HG03520 (cell line): ENCODE measurements at regions not wholly inside any gene's neighbourhood (a gene's known extent, or its start where the extent isn't known, plus 50 kb on each side); places are given as distances from the start of the nearest gene placed in this dataset.

Experiments used
- ATAC-seq: cut with Tn5 transposase; IDR thresholded peaks from one replicate; pipeline ENCODE4 v1.9.1; 2021; ENCODE audit warnings: mild to moderate bottlenecking, moderate library complexity; ENCODE audit not compliant: unreplicated experiment

DNA sequence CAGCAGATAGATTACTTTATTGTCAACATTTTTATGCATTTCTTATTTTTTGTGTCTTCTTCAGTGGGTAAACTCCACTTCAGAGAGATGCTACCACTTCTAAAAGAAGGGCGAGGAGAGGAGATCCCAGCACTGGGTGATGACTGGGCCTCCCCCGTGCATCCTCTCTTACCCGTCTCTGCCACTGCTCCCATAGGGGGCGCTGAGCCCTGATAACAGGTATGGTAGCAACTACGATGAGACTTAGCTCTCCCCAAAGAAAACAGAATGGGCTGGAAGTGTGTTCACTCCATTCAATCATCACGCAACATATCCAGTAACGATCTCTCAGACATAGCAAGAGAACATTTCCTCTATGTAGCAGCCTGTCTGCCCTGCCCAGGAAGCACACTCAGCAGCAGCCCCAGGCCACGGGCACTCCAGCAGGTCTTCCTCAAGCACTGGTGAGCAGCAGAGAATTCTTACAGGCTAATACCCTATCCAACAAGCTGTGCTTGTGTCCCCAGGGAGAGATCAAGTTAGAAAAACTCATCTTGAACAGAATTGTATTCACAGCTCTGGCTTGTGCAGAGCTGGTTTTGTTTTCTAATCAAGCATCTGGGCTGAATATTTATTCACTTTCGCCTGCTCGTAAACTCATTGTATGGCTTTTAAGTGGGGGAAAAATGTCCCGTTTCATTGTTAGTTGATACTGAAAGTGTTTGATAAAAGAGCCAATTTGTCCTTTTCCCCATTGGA lies 533.1 kb upstream of the CDH4 start:
- no peak for ATAC-seq

DNA sequence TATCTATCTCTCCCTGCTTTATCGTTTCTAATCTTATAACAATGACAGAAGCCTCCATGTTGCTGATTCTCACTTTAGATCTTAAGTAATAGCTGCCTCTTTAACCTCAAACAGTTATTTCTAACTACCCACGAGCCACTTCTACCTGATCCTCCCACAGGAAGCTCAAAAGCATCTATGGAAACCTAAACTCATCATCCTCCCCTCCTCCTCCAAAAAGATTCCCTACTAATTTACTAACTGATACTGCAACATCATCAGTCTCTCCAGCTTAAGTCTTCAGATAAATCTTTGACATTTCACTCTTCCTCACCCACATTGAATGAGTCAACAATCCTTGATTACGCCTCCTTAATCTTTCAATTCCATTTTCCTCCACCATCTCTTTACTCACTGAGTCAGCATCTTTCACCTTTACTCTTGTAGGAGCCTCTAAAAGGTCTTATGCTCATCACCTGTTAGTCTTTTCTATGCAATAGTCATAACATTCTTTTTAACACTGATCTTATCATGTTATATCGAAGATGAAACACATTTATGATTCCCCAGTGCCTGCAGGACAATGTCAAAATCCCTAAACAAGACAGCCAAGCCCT lies 526.7 kb upstream of the CDH4 start:
- no peak for ATAC-seq

DNA sequence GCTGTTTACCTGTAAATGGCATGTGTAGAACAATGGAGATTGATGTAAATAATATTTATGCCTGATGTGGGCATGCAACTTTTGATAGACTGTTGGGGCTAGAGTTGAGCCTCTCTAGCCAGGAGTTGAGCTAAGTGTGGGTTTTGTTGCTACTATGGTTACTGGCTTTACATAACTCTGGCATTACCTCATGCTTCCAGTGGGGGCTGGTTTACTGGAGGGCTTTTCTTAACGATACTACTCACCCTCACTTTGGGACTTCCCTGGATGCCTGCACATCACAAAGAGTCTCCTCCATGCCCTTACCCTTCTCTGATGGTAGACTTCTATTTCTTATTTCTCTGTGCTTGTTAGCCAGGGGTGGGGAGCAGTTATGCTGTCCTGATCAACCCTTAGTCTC lies 524.6 kb upstream of the CDH4 start:
- ATAC-seq: no peak

- ATAC-seq: no peak
Observed at GRCh38 chr20:60728705-60729104, 523.4 kb upstream of the CDH4 start.

DNA sequence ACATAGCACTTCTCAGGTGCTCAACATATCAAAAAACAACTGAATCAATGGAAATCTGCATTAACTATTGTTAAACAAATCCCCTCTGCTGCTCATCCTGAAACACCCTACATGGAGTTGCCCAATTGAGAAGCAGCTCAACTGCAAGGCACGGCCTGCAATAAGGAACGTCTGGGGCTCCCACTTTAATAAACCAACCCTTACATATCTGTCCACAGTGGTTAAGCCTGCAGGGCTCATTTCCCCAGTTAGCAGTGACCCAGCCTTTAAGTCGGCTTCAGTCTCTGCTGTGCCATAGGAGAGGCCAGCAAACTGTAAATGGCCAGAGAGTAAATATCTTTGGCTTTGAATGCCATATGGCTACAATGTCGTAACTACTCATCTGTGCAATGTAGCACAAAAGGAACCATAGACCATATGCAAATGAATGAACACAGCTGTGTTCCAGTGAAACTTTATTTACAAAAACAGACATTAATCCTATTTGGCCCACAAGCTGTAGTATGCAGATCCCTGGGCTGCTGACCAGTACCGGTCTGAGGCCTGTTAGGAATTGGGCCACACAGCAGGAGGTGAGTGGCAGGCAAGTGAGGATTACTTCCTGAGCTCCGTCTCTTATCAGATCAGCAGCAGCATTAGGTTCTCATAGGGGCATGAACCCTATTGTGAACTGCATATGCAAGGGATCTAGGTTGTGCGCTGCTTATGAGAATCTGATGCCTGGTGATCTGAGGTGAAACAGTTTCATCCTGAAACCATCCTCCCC lies 522.7 kb upstream of the CDH4 start:
- no peak for ATAC-seq

GRCh38 chr20:60732322-60732721 lies 519.7 kb upstream of the CDH4 start:
- no peak for ATAC-seq

- ATAC-seq: no peak
Observed at GRCh38 chr20:60748086-60748485, 504.0 kb upstream of the CDH4 start.

DNA sequence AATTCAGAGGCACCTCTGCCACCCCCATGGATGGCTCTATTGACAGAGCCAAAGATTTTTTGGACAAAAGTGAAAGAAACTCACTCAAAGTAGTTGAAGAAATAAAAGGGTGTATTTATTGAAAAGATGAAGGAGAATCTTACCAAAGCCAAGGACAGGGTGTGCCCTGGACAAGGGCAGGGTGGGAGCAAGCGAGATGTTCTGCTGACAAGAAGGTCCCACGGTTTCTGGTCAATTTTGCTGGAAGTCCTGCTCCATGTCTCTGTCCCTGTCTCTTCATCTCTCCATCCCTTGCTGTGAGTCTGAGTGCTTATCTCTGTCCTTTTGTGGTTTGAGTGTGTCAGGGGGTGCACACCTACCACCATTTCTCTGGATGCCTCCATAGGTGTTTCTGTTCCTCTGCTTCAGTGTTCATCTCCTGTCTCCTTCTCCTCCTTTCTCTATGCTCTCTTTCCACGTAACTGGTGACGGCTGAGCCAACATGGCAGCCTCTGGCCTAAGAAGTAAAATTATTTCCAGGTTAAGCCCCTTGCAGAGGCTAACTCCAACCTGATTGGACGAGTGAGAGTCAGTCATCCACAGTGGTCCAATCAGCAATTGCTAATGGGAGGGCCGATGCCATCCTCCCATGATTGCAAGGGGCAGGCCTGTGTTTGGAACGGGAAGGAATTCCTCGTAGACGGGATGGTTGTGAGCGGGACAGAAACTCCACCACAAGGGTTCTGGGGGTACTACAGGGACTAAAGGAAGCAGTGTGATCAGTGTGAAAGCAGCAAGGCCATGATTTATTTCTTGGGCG lies 502.1 kb upstream of the CDH4 start:
- ATAC-seq: no peak

GRCh38 chr20:60750909-60751308 lies 501.2 kb upstream of the CDH4 start:
- no peak for ATAC-seq

GRCh38 chr20:60751826-60752225 lies 500.2 kb upstream of the CDH4 start:
- ATAC-seq: no peak

- no peak for ATAC-seq
Observed at GRCh38 chr20:60752741-60753420, 499.2 kb upstream of the CDH4 start.

DNA sequence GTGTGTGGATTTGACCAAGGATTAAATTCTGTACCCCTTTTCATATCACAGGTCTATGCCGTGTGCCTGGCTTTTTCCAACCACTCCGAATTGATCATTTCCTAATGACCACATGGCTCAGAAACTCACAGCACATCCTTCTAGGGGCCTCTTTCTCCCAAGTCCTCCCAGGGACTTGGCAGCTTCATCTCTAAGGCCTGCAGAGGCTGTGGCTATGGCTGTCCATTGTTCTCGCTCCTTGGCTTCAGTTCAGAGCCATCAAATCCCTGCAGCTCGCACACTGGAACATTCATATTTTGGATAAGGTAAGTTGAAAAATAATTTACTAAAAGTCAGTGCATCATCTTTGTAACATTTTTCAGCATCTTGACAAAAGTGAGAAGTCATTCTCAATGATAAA lies 497.2 kb upstream of the CDH4 start:
- no peak for ATAC-seq

- no peak for ATAC-seq
Observed at GRCh38 chr20:60759651-60760050, 492.4 kb upstream of the CDH4 start.

DNA sequence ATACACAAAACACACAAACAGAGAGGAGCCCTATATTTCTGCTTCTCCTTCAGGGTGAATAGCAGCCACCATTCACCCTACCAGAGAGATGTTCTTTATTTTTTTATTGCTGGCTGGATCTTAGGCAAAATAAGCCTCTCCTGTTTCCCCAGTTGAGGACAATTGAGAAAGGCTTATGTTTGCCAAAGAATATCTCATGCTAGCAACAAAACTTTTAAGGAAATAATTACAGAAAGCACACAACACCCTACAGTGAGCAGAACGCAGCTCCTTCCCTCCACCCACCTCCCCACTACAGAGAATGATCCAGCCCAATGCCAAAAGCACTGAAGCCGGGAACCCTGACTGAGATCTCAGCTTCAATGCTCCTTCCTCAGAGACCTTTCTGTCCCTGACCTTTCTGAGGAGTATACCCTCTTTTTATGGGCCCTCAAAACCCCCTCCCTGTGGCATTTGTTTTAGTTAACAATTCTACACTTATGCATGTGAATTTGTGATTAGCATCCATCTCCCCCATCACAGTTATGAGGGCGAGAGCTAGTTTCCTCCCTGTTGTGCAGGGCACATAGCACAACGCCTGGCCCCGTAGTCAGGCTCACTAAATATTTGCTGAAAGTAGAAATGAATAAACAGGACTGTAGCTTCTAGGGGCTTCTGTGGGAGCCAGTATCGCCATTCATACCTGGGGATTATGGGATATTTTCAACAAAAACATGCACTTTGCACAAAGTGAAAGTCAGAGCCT lies 491.6 kb upstream of the CDH4 start:
- no peak for ATAC-seq

DNA sequence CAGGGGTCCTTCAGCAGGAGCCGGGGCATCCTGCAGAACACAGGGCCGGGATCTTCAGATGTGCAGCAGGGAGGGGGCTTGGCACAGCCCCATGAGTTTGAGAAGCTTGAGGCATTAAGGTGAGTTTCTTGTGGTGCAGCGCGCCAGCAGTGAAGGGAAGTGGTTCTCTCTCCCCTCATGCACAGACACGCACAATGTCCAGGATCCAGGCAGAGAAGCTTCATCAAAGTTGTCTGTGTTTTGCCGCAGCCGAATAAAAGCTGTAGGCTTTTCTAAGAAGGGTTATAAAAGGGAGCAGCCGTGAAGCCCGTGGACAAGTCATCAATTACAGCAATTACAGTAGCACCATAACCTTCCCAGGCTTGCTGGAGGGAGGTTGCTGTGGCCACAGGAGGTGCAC lies 491.0 kb upstream of the CDH4 start:
- no peak for ATAC-seq

GRCh38 chr20:60762386-60762785 lies 489.7 kb upstream of the CDH4 start:
- ATAC-seq: no peak

DNA sequence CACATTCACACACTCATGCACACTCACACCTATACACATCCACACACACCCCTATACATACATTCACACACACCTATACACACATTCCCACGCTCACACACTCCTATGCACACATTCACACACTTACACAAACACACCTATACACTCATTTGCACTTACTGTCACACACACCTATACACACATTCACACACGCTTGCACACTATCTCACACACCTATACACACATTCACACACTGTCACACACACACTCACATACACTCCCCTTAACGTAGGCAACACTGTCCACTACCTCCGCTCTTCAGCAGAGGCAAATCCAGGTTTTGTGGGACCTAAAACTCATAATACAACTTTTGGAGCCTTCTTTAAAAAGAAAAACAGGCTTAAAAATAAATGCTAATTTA lies 487.7 kb upstream of the CDH4 start:
- ATAC-seq: no peak

GRCh38 chr20:60764771-60765170 lies 487.3 kb upstream of the CDH4 start:
- no peak for ATAC-seq

DNA sequence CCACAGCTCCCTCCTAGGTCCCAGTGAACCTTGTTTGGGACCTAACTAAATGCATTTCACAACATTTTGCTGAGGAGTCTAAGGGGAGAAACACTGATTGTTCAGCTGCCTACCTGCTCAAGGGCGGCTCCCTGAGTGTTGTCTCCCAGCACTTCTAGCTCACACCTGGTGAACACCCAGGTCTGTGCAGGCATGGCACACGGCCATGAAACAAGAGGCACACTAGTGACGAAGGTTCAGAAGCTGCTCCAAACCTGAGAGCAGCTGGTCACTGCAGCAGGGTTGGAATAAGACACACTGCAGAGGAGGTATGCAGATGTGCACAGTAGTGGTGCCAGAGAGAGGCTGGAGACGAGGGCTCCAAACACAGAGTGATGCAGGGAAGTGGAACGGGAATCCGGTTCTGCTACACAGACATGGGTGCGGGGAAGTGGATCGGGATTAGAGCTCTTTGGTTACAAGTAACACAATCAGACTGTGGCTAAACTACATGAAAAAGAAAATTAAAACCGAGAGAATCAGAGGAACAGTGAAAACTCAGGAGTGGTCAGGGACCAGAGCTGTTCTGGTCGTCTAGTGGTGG lies 486.1 kb upstream of the CDH4 start:
- no peak for ATAC-seq

GRCh38 chr20:60768216-60768615 lies 483.8 kb upstream of the CDH4 start:
- ATAC-seq: no peak
